Ureter (tissue), 1 donor: ENCODE measurements at regions not wholly inside any gene's neighbourhood (a gene's known extent, or its start where the extent isn't known, plus 50 kb on each side); places are given as distances from the start of the nearest gene placed in this dataset.

Experiments
- DNase-seq: peaks from one replicate; pipeline ENCODE4 v3.0.0-alpha.2; 2020; ENCODE audit warnings: low spot score
- donor health status: DM: yes; HTN: yes; CAD: no.

DNA sequence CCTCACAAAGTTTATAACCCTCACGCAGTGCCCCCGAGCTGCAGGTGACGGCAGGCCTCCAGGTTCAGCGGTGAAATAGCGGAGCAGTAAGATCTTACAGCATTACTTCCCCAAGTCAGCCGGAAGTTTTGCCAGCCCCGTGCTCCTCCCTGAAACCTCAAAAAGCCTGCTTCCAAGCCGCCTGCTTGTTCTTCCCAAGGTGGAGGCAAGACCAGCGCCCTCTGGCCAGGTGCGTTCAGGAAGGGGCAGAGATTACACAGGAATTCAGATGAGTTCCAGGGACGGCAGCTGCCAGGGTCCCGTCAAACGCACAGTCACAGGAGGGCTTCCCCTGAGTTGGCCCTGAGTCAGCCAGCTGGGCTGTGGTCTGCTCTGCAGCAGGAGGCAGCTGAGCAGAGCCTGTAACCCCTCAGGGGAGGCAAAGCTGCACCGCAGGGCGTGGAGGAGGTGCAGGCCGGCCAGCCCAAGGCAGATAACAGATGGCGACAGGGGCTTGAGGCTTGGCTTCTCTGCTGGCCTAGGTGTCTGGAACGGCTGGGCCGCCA is 124.1 kb upstream of the RPS6KA2 start:
- DNase-seq: no peak

DNA sequence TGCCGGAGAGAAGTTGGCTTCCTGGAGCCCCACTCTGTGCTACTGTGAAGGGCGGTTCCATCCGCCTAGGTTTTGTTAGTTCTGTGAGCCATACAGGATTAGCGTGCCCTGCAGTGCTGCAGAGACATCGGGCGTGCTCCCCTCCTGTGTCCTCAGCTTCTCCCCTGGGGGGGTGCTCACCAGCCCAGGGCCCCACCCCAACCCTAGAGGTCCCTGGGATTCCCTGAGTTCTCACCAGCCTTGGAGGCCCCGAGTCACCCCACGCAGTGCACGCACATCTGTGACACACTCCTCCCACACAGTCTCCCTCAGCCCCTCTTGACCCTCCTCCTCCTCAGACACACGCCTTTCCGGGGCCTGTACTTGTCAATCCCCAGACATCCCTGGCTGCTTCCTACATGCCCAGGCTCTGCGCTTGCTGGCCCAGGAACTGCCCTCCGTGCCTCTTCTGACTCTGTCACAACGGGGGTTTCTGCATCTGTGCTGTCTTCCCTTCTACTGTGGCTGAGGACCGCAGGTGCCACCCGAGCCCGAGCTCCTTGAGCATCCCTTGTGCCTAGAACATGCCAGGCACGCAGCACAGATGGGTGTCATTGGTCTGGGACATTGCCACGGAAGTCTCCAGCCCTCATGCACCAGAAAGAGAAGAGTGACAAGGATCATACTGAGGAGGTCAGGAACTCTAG is 123.2 kb upstream of the RPS6KA2 start:
- DNase-seq: no peak

DNA sequence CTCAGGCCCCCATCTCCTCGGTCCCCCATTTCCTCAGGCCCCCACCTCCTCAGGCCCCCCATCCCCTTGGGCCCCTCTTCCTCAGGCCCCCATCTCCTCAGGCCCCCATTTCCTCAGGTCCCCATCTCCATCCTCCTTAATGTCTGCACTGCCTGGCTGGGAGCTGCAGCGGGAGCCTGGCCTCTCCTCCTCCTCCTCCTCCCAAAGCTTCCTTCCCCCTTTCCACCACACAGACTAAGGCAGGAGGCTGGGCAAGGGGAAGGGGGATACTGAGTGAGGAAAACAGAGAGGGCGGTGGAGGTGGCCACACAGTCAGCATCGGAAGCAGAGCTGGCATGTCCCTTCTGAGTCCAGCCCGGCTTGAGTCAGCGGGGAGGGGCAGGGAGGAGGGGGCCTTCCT is 122.6 kb upstream of the RPS6KA2 start:
- no peak for DNase-seq

DNA sequence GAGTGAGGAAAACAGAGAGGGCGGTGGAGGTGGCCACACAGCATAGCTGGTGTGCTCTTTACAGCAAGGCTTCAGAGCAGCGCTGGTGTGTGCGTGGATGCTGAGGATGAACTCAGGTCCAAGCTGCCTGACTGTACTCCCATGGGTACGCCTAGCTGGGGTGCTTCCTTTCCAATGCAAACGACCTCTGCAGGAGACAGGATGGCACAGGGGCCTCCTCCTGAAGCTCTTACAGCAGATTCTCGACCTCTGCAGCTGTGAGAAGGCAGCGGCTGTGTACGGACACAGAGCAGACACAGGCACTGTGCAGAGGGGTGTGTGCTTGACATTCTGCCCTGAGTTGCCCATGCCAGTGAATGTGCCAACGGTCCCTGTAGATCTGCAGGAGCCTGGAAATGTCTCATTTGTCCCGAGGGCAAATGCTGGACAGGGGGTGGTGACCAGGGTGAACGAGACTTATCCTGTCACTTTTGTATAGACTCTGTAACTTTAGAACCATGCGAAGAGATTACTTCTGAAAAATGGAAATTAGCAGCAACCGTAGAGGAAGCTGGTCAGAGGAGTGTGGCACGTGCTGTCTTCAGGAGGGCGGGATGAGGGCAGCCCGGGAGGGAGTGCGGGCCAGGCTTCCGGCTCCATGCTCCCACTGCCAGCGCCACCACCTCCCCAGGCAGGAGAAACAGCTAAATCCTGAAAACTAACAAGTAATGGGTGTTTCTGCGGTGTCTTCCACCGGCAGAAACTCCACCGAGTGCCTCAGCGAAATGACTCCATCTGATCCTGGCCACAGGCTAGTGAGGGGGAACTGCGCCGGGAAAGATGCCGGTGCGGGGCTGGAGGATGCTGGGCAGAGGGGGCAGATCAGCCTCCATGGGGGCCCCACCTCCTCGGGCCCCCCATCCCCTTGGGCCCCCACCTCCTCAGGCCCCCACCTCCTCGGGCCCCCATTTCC is 120.9 kb upstream of the RPS6KA2 start:
- no peak for DNase-seq

DNA sequence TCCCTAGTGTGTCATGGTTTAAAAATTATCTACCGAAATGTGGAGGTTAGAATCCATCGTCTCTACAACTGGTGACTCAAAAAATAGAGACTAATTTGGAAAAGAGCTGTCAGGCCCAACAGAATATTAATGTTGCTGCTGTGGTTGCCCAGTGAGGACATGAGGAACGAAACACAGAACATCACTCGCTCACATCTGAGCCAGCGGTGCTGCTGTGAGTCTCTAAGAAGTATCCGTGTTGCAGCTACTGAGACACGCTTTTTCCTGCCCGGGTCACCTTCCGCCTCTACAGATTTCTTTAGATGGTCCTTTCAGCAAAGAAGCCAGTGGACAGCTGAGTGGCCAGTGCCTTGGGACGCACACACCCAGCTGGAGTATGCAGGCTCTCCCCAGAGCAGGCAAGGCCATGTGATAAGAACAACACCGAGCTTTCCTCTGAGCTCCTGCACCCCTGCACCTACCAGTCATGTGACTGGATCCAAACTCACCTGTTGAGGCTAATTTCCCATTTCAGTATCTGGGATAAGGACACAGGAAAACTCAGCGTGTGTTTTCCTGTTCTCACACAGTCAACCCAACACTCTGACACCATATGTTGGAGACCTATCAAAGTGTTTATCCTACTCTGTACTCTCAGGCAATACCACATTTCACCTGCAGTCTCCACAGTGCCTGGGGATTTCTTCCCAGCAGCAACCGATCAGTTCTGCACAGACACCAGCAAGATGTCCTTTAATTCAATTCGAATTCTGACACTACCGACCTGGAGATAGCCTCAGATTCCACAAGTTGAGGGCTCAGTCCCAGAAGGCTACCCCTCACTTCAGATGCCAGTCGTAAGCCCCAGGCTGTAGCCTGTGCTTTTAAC is 119.0 kb upstream of the RPS6KA2 start:
- no peak for DNase-seq

DNA sequence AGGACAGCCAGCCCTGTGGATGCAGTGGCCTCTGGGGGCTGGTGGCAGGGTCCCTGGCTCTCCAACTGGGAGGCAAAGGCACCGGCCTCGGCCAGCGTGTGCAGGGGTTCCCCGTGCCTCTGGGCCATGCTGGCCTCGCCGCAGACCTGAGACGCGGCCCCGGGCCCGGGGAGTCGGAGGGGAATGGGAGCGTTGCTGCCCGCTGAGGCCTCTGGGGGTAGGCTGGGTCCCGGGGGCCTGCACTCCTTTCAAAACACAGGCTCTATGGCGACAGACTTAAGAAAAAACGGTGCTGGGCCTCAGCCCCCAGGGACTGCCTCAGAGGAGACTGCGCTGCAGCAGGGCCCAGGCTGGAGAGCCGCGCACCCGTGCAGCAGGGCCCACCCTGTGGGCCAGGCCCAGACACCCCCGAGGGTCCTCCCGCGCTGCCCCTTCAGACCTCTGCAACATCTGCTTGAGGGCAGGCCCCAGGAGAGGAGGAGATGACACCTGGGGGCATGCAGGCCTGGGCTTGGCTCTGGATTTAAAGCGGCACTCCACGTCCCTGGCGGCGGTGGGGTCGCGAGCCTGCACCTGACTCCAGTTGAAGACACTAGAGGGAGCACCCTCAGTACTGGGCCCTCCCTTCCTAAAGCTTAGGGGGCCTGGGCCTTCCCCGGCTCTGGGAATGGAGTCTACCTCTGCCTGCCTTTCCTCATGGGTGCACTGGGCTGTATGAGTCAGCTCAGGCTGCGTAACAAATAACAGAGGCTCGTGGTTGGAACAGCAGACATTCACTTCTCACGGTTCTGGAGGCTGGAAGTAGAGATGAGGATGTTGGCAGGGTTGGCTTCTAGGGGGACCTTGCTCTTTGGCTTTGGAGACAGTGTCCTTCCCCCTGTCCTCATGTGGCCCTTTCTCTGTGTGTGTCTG is 117.4 kb upstream of the RPS6KA2 start:
- DNase-seq: no peak

DNA sequence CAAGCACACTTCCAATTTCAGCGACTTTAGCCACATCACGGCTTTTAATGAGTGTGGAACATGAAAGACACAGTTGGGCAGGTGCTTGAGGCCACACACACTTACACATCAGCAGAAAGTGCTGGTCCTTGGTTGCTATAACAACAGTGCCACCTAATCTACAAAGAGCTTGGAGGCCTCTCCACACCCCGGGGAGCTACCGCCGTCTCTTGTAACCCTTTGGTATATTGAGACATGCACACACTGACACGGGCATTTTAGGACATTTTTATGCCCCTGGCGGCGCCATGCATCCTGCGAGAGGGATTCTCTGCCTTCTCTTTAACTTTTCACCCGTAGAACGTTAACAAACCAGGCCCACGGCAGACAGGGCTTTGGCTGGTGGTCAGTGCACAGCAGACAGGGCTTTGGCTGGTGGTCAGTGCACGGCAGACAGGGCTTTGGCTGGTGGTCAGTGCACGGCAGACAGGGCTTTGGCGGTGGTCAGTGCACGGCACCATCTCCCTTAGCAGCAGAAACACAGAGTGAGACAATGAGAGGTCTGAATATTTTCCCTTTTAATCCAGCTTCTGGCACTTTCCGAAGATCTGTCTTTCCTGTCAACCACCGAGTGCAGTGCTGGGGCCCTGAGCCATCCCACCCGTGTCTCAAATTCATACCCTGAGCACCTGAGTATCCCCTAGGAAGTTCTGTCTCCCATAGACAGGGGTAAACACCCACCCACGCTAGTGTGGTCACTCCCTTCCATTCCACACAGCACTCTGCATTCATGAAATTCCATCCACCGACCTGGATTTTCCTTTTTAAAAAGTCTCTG is 116.6 kb upstream of the RPS6KA2 start:
- DNase-seq: no peak

DNA sequence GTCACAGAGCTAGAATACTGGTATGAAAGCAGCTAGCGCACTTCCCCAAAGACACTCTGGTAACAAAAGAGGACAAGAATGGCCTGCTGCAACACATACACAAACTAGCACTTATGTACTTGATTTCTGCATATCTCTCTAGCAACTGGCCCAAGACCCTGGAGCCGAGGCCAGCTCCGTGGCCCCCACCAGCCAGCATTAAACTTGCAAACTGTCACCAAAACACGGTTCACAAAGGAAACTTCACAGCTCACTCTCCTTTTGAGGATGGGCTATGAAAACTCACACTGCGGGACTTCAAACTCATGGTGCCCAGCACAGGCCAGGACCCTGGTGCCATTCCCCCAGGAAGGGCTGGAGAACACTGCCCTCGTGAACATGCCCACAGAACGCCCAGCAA is 115.9 kb upstream of the RPS6KA2 start:
- no peak for DNase-seq

DNA sequence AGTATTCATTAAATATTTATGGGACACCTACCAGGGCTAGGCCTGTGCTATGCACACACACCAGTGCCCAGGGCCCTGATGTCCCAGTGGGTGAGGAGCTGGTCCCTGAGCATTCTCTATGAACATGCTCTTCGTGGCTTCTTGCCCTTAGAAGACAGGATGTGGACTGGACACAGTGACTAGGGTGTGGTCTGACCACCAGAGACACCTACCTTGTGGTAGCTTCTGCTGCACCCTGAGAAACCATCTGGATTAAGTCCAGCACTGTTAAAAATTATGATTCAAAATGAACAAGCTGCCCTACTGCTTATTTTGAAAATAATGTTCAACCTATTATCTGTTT is 112.9 kb upstream of the RPS6KA2 start:
- DNase-seq: no peak

DNA sequence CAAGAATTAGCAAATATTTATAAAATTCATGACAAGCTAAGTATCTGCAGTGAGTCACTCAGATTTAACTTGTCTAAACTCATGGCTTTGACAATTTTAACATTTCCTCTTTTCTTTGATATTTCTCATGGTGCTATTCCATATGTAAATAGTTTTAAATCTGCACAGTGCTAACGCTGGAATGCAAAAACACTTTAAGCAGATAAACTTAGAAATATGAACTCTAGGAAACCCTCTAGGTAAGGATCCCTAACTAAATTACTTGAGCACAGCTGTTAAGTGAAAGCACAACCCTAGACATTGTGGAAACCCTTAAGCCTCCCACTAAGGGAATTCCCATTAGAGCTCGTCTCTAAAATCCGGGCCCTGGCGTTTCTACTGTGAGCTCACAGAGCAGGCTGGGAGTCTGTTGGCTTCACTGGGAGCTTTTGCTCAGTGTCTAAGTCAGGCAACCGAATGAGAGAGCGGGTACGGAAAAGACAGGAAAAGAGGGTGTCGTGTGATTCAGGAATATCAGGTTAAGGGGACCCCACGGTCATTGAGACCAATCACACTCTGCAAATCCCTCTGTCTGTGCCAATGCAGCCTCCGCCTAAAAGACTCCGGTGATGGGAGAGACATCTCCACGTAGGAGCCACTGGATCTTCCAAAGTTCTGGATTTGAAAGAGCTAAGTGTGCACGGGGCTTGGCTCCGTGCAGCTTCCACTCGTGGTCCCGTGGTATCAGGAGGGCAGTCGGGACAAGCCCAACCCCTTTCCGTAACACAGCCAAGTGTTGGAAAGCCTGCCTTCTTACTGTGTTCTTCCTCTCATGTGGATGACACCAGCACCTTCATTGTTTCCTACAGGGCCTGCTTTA is 112.3 kb upstream of the RPS6KA2 start:
- no peak for DNase-seq

DNA sequence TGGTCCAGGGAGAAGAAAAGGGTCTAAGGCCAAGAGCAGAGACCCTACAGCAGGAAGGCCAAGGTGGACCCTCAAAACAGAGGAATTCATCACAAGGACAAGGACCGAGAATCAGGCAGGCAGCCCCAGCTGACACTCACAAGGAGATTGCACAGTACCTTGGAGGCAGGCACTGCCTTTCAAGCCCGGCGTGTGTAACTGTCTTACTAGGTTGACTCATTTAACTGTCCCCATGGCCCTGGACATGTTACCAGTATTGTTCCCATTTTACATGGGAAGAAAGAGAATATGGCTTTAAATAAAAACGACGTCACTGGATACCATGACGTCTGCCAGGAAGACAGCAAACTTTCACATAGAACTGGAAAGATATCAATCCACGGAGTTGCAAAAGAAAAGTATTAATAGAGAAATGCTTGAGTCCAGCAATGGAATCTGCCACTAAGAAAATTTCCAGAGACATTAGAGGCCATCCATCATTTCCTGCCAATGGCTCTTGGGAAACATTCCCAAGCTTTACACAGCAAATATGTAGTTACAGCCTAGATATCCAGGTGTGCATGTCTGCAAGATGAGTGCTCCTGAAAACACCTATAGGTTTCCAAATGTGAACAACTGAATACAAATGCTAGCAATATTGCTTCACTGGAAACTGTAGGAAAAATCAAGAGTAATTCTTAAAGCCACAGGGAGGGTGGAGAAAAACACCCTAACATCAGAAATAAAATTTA is 111.5 kb upstream of the RPS6KA2 start:
- DNase-seq: no peak

DNA sequence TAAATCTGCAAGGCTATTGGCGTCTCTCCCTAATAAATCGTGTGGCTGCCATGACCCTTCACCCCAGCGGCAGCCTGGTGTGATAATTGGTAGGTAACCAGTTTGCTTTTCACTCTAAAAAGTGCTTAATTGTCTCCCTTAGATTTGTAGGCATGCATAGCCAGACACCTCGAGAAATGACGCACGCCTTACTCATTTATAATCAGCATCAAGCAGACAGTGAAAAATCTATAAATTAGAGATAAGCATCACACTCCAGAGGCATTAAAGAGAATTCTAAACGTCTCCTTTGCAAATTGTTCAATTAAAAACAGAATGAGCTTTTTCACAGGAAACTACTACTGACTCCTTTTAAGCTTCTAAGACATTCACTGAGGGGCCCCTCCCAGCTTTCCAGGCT is 110.2 kb upstream of the RPS6KA2 start:
- DNase-seq: no peak

DNA sequence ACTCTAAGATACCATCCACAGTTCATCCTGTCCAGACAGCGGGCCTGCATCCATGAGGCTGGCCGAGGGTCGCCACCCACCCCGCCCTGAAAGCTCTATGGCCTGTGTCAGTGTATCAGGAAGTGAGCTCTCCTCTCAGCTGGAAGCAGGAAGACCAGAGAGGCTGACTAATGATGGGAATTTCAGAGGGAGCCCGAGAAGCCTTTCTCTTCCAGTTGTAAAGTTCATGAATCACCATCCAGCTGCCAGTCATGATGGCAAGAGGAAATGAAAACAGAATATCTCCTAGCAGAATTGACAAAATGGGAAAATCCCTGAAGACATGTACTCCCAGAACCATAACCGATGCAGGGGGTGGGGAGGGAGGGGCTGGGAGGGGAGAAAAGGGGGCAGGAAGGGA is 109.6 kb upstream of the RPS6KA2 start:
- no peak for DNase-seq

DNA sequence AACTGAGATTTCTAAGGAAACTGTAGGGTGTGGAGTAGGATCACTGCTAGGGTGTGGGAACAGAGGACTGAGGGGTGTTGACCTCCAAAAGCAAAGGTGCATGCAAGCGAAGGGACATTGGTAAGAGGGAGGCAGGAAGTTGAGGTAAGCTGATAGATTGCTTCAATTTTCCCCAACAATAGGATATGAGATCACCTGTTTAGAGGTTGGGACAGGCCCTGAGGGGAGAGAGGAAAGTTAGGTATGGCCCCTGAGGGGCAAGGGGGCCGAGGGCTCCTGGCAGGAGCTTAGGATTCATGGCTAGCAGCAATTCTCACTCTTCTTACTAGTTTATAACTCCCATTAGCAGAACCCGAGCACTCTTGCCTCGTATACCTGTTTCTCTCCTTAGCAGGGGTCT is 106.8 kb upstream of the RPS6KA2 start:
- no peak for DNase-seq

DNA sequence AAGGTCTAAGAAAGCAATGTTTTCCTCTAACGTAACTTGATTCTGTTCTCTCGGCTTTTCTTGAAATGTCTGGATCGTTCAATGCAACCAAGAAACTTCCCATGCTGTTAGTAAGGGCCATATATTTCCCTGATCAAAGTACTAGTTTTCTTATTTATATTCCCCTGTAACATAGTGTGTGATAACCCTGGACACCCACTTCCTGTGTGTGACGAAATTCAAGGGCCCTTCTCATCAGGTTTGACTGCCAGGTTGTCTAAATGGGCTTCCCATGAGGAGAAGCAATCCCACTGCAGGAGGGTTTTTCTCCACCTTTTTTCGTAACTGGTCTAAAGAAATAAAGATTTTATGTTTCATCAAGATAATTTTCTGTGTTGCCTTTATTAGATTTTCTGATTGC is 102.6 kb upstream of the RPS6KA2 start:
- no peak for DNase-seq

DNA sequence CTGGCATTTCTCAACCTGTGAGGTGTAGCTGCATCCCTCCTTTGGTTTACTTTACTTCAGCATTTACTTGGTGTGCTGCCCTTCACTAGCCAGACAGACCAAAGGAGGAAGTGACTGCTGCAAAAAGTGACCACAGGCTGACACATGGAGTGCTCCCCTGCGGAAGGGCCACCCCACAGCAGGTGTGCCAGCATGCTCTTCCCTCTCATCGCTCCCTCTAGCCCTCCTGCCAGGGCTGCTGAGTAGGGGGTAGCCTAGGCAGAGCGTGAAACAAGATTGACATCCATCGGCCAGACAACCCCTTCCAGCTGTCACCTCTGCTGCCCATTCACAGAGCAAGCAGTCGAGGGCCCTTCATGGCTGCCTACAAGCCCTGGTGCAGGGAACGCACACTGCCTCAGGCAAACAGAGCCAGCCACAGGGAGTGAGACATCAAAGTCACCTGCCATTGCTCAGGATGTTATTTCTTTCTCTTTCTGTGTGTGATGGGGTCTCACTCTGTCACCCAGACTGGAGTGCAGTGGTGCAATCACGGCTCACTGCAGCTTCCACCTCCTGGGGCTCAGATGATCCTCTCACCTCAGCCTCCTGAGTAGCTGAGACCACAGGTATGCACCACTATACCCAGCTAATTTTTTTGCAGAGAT is 102.0 kb upstream of the RPS6KA2 start:
- DNase-seq: no peak

DNA sequence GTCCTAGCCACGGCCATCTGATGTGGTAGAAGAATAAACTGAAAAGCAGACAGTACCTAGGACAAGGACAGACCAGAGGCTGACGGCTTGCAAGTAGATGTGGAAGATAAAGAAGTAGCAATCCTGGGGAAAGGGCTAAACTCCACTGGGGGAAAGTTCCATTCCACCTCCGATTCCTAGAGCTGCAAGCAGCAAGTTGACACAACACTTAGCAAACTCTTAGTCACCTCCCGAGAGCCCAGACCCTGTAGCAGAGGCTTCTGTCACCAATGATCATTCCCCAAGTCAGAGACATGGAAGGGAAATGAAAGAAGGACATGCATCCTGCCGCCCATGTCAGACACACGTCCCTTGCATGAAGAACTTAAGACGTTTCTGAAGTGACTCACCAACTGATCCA is 99.2 kb upstream of the RPS6KA2 start:
- no peak for DNase-seq

DNA sequence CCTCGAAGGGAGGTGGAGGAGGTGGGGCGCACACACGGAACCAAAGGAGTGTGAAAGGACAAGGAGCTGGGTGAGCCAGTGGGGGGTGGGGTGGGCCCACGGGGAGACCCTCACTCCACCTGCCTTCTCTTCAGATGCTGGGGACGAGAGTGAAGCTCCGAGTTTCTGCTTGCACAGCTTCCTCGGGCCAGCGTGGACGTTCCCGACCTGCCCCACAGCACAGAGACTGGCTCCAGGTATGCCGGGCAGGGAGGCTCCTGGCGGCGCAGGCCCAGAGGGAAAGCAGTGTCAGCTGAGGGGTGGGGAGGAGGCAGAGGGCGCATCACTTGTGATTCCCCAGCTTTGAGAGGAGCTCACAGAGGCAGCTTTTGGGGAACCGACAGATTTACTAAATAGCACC is 98.5 kb upstream of the RPS6KA2 start:
- DNase-seq: no peak
